ENCODE measurements at regions not wholly inside any gene's neighbourhood (a gene's known extent, or its start where the extent isn't known, plus 50 kb on each side); places are given as distances from the start of the nearest gene placed in this dataset.

GRCh38 chr2:56615760-56616159, 432.0 kb downstream of the CCDC85A start:
- DNase-seq, result no peak

GRCh38 chr2:56624181-56624580, 440.4 kb downstream of the CCDC85A start:
- no peak for DNase-seq

- DNase-seq, result no peak
Observed at GRCh38 chr2:56626927-56627326, 443.1 kb downstream of the CCDC85A start.

- no peak for DNase-seq
Observed at GRCh38 chr2:56630286-56630685, 446.5 kb downstream of the CCDC85A start.

DNA sequence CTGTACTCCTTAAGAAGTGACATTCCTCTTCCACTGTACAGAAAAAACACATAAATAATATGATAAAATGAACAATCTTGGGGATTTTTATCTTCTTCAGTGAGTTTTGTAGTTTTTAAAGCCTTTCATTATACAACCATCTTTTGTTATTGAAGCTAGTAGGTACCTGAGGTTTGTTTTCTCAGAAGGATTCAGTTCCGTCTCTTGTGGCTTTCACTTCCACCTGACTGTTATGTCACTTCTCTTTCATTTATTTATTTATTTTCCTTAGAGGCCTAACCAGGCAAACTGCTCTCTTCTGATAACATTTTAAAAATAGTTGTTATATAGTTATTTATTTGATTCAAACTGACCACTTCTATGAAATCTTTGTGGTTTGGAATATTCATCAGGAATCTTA, 464.2 kb downstream of the CCDC85A start:
- DNase-seq, result no peak

GRCh38 chr2:56648802-56649201, 465.0 kb downstream of the CCDC85A start:
- no peak for DNase-seq

DNA sequence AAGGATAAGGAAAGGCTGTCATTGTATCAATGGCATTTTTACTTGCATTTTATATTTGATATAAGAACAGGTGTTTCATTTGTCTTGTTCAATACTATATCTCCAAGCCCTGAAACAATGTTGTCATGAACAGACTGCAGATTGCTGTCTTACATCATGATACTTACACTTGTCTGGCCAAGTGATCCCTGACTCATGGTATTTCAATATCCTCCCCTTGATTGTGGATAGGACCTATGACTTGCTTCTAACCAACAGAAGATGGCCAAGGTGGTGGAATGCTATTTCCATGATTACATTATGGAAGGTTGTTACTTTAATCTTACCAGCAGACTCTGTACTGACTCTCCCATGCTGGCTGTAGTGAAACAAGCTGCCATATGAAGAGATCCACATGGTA, 471.1 kb downstream of the CCDC85A start:
- DNase-seq, result no peak

GRCh38 chr2:56656826-56657225, 473.0 kb downstream of the CCDC85A start:
- no peak for DNase-seq

DNA sequence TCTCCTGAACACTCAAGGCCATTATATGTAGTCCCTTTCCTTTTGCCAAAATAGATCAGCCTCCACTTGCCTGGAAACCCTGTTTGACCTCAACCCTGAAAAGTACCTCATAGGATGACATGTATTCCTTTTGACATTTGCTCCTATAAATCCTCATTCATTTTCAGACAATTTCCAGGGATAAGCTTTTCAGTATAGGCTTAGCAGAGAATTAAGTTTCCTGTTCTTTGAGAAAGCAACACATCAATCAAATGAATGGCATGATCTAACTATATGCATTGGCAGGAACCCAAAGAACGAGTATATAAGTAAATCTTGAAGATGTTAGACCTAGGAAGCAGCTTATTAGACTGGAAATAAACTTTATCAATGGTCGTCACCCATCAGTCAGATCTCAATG, 483.0 kb downstream of the CCDC85A start:
- no peak for DNase-seq

DNA sequence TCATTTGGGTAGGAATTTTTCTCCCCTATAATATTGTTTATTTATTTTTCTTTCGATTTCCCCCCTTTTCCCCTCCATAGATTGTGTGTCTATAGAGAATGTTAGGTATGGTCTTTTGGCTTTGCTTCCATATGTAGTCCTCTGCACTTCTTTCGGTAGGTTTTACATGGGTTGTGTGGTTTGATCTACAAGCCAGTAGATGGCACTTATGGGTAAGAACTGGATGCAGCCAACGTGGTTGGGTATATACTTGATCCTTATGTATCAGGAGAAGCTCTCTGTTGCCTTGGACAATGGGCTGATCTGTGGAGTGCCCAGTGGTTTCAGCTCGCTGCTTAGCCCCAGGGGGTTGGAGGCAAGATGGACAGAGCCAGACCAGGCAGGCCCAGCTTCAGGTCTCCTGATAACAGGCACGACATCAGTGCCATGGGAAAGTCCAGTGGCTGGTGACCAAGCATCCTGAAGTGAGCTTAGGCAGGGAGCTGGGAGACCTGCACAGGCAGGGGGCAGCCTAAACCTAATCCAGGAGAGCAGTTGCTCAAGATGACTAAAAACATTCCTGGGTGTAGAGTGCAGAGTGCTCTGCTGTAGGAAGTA, 488.3 kb downstream of the CCDC85A start:
- DNase-seq, result no peak

DNA sequence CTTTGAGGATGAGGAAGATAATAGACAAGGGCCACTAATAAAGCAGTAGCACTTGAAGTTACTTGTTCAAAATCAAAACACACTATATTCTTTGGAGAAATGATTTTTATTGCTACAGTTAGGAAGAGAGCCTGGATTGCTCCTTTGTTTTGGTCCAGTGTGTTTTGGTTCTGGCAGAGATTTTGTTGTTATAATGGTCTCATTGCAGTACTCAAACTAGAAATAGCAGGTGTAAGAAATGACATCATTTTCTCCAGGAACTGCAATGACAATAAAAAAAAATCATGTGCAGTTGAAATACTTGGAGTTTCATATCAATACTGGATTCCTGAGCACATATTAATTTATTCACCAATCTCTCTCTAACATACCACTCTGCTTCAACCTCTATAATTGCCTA, 490.3 kb downstream of the CCDC85A start:
- DNase-seq, result peak; percentile 38

GRCh38 chr2:56676966-56677365, 493.2 kb downstream of the CCDC85A start:
- DNase-seq, result no peak

GRCh38 chr2:56680971-56681631, 497.3 kb downstream of the CCDC85A start:
- DNase-seq, result no peak

- DNase-seq, result no peak
Observed at GRCh38 chr2:56681659-56682396, 498.0 kb downstream of the CCDC85A start.

DNA sequence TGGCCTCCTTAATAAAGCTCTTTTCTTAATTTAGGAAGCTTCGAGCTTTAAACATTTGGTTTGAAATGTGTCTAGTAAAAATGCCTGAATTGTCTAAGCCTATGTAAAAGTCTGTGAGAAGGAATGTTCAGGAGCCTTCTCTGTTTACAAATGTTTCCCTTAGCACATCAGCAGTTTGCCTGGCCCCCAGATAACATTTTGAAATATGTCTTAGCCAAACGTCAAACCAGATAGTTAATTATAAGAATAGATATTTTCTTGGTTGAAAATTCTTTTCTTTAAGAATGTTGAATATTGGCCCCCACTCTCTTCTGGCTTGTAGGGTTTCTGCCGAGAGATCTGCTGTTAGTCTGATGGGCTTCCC, 498.6 kb downstream of the CCDC85A start:
- no peak for DNase-seq

DNA sequence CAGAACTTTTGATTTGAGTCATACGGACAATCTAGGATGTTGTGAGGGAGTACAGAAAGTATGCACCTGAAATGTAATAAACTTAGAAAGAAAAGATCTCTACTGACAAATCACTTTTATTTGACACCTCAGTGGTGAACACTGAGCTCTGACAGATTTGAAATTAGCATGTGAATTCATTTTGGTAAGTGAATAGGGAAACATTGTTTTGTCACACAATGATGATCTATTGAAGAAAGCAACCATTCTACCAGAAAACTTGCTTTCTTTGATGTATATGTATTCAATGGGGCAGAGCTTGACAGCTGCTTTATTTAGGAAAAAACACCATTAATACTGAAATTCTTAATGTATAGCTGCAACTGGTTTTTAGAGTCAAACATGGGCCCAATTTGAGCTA, 500.5 kb downstream of the CCDC85A start:
- no peak for DNase-seq

- DNase-seq, result no peak
Observed at GRCh38 chr2:56685205-56685604, 501.4 kb downstream of the CCDC85A start.

DNA sequence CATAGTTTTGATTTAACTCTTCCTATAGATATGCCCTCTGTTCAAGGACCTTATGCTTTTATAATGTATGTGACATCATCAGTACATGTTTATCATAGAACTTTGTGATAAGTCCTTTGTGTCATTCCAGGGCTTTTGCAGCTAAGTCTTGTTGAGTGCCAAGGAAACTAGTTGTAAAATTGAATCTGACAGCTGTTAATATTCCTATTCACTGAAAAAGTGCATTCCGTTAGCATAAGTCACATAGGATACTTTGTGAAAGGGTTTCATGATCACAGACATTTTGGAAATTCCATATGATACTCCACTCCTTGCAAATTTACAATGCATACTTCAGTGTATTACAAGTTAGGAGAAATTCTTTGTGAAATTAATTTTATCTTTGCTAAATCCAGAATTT, 503.4 kb downstream of the CCDC85A start:
- no peak for DNase-seq

DNA sequence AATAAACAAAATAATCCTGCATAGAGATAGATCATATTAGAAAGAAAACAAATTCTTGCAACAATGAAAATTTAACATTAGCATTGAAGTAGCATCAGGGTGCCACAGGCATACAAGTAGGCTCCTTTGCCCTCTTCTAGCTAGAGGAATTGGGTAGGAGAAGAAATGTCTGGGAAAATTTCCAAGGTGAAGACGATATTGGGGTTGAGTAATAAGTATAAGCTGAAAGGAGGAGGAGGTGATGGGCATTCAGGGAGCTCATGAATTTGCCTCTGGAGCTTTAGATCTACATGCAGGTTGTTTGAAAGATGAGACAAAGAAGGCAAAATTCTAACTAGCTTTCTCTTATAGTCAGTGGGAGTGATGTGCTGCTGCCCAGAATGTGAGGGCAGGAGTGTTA, 504.9 kb downstream of the CCDC85A start:
- DNase-seq, result no peak

GRCh38 chr2:56693501-56693900, 509.7 kb downstream of the CCDC85A start:
- DNase-seq, result no peak

DNA sequence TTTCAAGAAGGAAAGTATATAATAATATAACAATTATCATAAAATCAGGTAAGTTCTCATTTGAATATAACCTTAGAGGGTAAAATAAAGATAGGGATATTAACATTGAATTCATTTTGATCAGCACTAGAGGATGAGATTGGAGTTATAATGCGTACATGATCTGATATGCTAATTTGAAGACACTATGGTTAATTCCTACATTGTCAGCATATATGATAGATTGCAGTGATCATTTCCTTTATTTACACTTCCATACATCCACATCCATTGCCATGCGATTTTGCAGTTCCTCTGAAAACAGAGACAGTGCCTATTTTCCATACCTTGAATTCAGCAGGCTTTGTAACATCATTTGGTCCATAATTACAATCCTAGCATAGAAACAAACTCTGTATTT, 519.2 kb downstream of the CCDC85A start:
- no peak for DNase-seq

DNA sequence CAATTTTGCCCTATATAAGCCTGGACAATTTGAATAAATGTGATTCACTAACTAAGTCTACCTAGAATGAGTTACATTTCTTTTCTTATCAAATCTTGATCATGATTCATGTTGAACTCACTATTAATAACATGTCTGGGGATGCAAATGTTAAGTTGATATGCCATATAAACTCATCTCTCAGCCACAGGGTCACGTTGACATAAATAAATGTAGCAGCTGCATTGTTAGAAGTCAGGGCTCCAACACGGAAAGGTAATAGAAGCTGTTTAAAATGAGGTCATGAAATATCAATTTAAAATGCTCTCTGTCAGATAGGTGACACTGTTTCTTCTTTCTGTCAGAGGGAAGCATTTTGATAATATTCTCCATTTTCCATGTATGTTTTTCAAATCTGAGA, 521.9 kb downstream of the CCDC85A start:
- no peak for DNase-seq

DNA sequence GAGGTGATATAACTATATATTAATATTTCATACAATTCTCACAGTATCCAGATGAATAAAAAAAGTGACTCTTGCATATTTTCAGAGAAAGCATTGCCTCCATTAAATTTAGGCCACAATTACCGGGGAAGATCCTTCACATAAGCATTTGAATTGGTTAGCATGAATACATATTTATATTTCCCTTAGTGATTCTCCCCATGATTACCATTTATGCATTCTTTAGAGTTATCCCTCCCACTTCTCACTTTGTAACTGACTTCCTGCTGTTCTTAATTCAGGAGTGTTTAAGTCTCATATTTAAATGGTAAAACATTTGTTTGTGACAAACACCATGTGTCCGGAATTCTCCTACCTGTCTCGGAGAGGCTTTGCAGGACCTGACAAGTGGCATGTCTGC, 523.4 kb downstream of the CCDC85A start:
- no peak for DNase-seq

DNA sequence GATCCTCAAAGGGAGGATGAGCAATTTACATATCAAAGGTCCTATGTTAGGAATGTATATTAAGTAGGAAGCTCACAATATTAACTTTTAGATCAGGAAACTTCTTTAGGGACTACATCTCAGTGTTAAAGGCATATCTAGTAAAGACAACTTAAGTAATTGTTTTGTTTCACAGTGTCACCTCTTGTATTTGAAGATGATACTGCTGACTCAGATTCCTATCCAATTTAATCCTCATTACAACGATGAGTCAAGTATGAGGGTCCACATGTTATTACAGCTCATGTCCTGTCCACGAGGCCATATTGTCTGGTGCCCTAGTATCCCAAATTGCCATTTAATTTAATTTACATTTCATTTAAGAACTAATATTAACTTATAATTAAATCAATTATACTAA, 523.9 kb downstream of the CCDC85A start:
- no peak for DNase-seq

Measured in muscle of arm (tissue), 1 donor.